RWPE2 (cell line): ENCODE measurements at regions not wholly inside any gene's neighbourhood (a gene's known extent, or its start where the extent isn't known, plus 50 kb on each side); places are given as distances from the start of the nearest gene placed in this dataset.
A peak's percentile ranks its signal among the peaks of the same experiment; 100 is the strongest.

Source experiments
- ATAC-seq: fragments of 200-7000 bp; cut with Tn5 transposase; 3 replicates; pipeline ENCODE4 v1.9.1; 2021; ENCODE audit warnings: low read depth
- DNase-seq: peaks from one replicate; pipeline ENCODE4 v3.0.0-alpha.2; 2020; ENCODE audit warnings: low spot score
- H3K27ac ChIP-seq: fragments of 450-650 bp; 2 replicates; pipeline ENCODE4 v1.5.1; 2017; ENCODE audit warnings: mild to moderate bottlenecking; ENCODE audit not compliant: poor library complexity, severe bottlenecking
- H3K27me3 ChIP-seq: fragments of 250-450 bp; sonication (Bioruptor Pico); 2 replicates; pipeline ENCODE4 v1.5.1; 2021; ENCODE audit warnings: mild to moderate bottlenecking, moderate library complexity; ENCODE audit not compliant: insufficient read depth, poor library complexity, severe bottlenecking
- H3K36me3 ChIP-seq: fragments of 250-450 bp; sonication (Bioruptor Pico); 2 replicates; pipeline ENCODE4 v1.5.1; 2020; ENCODE audit warnings: low read depth, mild to moderate bottlenecking, moderate library complexity
- H3K4me1 ChIP-seq: fragments of 250-450 bp; sonication (Bioruptor Pico); 2 replicates; pipeline ENCODE4 v1.5.1; 2021; ENCODE audit warnings: mild to moderate bottlenecking, moderate library complexity; ENCODE audit not compliant: insufficient read depth, poor library complexity, severe bottlenecking
- H3K4me3 ChIP-seq: fragments of 250-450 bp; sonication (Bioruptor Pico); 2 replicates; pipeline ENCODE4 v1.5.1; 2021; ENCODE audit warnings: mild to moderate bottlenecking, moderate library complexity; ENCODE audit not compliant: severe bottlenecking
- H3K9me3 ChIP-seq: fragments of 250-450 bp; sonication (Bioruptor Pico); 2 replicates; pipeline ENCODE4 v1.5.1; 2021; ENCODE audit warnings: mild to moderate bottlenecking, moderate library complexity; ENCODE audit not compliant: severe bottlenecking
- TF ChIP-seq, protein P1 (sequence below): fragments of 450-650 bp; IDR thresholded peaks from one replicate; pipeline ENCODE4 v1.5.1; 2017; ENCODE audit warnings: mild to moderate bottlenecking, moderate library complexity; ENCODE audit not compliant: poor library complexity, severe bottlenecking

GRCh38 chr13:44276061-44276460 is 97.6 kb upstream of the SERP2 start:
- ATAC-seq (no peak), DNase-seq (no peak)
- TF ChIP-seq, protein P1, sequence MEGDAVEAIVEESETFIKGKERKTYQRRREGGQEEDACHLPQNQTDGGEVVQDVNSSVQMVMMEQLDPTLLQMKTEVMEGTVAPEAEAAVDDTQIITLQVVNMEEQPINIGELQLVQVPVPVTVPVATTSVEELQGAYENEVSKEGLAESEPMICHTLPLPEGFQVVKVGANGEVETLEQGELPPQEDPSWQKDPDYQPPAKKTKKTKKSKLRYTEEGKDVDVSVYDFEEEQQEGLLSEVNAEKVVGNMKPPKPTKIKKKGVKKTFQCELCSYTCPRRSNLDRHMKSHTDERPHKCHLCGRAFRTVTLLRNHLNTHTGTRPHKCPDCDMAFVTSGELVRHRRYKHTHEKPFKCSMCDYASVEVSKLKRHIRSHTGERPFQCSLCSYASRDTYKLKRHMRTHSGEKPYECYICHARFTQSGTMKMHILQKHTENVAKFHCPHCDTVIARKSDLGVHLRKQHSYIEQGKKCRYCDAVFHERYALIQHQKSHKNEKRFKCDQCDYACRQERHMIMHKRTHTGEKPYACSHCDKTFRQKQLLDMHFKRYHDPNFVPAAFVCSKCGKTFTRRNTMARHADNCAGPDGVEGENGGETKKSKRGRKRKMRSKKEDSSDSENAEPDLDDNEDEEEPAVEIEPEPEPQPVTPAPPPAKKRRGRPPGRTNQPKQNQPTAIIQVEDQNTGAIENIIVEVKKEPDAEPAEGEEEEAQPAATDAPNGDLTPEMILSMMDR = no peak
- no peaks in the 10 kb centered on the region for H3K36me3 ChIP-seq
- no peak overlapping the region for H3K27ac ChIP-seq
- peaks cover 5% of the 10 kb centered on the region for H3K4me1 ChIP-seq
- H3K4me3 ChIP-seq = no peak overlapping the region
- no peaks in the 10 kb centered on the region for H3K27me3 ChIP-seq
- no peaks in the 10 kb centered on the region for H3K9me3 ChIP-seq

- no peak overlapping the region for H3K27ac ChIP-seq
- no peaks in the 10 kb centered on the region for H3K9me3 ChIP-seq
- peaks cover 5% of the 10 kb centered on the region for H3K4me1 ChIP-seq
- H3K4me3 ChIP-seq = no peak overlapping the region
- ATAC-seq = no peak
- no peaks in the 10 kb centered on the region for H3K27me3 ChIP-seq
- H3K36me3 ChIP-seq = no peaks in the 10 kb centered on the region
- no peak for DNase-seq
- TF ChIP-seq, protein P1 = no peak
These were observed 96.2 kb upstream of the SERP2 start for GRCh38 chr13:44277459-44277858.

DNA sequence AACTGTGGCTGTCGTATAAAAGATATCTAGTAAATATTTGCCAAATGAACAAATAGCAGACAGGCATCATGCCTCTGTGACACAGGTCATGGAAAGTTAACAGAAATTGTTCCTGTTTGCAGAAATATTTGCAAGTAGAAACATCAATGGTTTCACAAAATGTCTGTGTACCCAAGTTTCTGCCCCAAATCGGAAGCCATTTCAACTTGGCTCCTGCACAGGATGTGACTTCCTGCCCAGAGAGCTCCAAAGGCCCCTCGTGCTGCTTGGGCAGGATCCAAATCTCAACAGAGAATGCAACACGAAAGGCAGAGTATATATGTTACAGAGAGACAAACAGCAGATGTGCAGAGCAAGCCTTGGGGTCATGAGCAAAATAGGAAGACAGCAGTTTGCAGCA is 95.5 kb upstream of the SERP2 start:
- H3K9me3 ChIP-seq = no peaks in the 10 kb centered on the region
- H3K27me3 ChIP-seq = no peaks in the 10 kb centered on the region
- no peak overlapping the region for H3K27ac ChIP-seq
- H3K4me1 ChIP-seq = peaks cover 5% of the 10 kb centered on the region
- no peak overlapping the region for H3K4me3 ChIP-seq
- TF ChIP-seq, protein P1 = no peak
- no peaks in the 10 kb centered on the region for H3K36me3 ChIP-seq
- ATAC-seq = no peak
- no peak for DNase-seq

DNA sequence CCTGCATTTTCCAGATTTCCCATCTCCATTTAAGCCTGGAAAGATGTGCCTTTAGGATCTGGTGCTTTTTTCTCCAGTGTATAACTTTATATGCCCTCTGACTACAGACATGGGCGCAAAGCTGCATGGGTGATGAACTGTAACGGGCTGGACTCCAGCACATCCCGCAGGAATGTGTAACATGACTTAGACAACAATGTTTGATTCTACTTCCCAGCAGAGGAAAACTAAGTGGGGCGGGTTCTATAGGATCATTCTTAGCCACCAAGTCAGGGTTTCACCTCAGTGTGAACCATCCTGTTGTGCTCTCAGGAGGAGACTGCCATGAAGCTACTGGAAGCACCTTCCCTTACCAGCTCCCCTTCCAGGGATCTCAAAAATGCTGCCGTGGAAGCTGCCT is 93.2 kb upstream of the SERP2 start:
- no peak for DNase-seq
- Histone ChIP-seq H3K4me1 (no peaks in the 10 kb centered on the region), H3K27ac (no peak overlapping the region), H3K4me3 (no peak overlapping the region), H3K36me3 (no peaks in the 10 kb centered on the region), H3K9me3 (no peaks in the 10 kb centered on the region), H3K27me3 (no peaks in the 10 kb centered on the region)
- TF ChIP-seq, protein P1 = no peak
- ATAC-seq = peak; percentile 61; the same call in 2 of the 3 replicates

GRCh38 chr13:44281252-44282000 is 92.2 kb upstream of the SERP2 start:
- Histone ChIP-seq H3K4me1 (no peaks in the 10 kb centered on the region), H3K9me3 (no peaks in the 10 kb centered on the region)
- ATAC-seq = no peak

More at GRCh38 chr13:44281252-44282000, 92.2 kb upstream of the SERP2 start:
- TF ChIP-seq, protein P1 = no peak
- H3K4me3 ChIP-seq = no peak overlapping the region
- no peaks in the 10 kb centered on the region for H3K36me3 ChIP-seq
- no peak overlapping the region for H3K27ac ChIP-seq
- no peaks in the 10 kb centered on the region for H3K27me3 ChIP-seq
- DNase-seq = no peak
